ENCODE measurements at regions not wholly inside any gene's neighbourhood (a gene's known extent, or its start where the extent isn't known, plus 50 kb on each side); places are given as distances from the start of the nearest gene placed in this dataset.

DNA sequence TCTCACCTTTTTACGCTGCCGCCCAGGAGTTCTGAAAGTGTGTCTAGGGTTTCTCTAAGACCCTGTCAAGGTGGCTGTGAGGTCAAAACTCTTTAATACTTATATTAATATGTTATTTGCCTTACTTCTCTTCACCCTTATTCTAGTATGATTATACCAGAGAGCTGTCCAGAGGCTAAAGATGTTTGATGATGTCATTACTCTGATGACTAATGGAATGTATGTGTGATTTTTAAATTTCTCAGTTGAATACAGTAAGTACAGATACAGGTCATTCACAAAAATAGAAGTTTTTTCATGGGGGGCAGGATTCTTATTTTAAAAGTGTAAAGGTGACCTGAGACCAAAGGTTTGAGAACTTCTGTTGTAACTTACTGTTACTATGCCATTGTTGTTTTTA lies 150.6 kb upstream of the FOXP2 start:
- DNase-seq (ENCODE audit: low read depth in 1 of 2, low spot score in 1 of 2) = no peak
- no peak for TF ChIP-seq JUND (IDR thresholded peaks at IDR 0.05; ENCODE audit: low read depth)
- in situ Hi-C loops (cut with HindIII; ENCODE audit: low pct_unique_long_range_greater_than_20kb, low sequenced_read_pairs) = no loop called here

DNA sequence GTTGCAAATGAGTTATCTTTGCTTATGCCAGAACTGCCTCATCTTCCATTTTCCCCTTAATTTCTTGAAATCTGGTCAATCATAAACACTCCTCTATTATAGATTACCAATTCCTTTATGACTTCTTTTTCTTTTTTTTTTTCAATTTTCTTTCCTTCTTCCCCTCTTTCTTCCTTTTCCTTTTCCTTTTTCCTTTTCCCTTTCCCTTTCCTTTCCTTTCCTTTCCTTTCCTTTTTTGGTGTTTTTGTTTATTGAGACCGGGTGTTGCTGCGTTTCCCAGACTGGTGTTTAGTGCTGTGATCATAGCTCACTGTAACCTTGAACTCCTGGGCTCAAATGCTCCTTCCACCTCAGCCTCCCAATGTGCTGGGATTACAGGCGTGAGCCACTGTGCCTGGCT lies 151.4 kb upstream of the FOXP2 start:
- TF ChIP-seq JUND (IDR thresholded peaks at IDR 0.05; ENCODE audit: low read depth) = no peak
- DNase-seq (ENCODE audit: low read depth in 1 of 2, low spot score in 1 of 2) = no peak
- in situ Hi-C loops (cut with HindIII; ENCODE audit: low pct_unique_long_range_greater_than_20kb, low sequenced_read_pairs) = no loop called here

DNA sequence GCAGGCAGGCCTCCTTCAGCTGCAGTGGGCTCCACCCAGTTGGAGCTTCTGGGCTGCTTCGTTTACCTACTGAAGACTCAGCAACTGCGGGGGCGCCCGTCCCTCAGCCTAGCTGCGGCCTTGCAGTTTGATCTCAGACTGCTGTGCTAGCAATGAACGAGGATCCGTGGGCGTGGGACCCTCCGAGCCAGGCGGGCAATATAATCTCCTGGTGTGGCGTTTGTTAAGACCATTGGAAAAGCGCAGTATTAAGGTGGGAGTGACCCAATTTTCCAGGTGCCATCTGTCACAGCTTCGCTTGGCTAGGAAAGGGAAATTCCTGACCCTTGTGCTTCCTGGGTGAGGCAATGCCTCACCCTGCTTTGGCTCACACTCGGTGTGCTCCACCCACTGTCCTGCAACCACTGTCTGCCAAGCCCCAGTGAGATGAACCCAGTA lies 159.2 kb upstream of the FOXP2 start:
- DNase-seq (ENCODE audit: low read depth in 1 of 2, low spot score in 1 of 2) = no peak
- no peak for TF ChIP-seq JUND (IDR thresholded peaks at IDR 0.05; ENCODE audit: low read depth)
- in situ Hi-C loops (cut with HindIII; ENCODE audit: low pct_unique_long_range_greater_than_20kb, low sequenced_read_pairs) = no loop called here

DNA sequence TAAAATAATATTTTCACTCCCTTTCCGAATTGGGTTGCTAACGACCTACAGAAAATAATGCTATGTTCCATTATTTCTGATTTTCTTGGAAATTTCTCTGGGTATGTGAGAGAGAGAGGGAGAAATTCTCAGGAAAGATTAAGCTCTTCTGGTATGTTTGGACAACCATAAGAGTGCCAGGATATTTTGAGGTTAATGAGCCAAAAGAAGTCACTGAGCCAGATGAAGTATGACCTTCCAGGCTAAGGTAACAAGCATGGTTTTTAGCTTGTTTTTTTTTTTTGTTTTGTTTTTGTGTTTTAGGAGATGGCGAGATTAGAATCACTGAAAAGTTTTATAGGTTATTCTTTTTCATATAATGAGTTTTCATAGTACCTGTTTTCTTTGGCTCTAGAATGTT lies 171.0 kb upstream of the FOXP2 start:
- DNase-seq (ENCODE audit: low read depth in 1 of 2, low spot score in 1 of 2) = no peak
- in situ Hi-C loops (cut with HindIII; ENCODE audit: low pct_unique_long_range_greater_than_20kb, low sequenced_read_pairs) = no loop called here
- no peak for TF ChIP-seq JUND (IDR thresholded peaks at IDR 0.05; ENCODE audit: low read depth)

DNA sequence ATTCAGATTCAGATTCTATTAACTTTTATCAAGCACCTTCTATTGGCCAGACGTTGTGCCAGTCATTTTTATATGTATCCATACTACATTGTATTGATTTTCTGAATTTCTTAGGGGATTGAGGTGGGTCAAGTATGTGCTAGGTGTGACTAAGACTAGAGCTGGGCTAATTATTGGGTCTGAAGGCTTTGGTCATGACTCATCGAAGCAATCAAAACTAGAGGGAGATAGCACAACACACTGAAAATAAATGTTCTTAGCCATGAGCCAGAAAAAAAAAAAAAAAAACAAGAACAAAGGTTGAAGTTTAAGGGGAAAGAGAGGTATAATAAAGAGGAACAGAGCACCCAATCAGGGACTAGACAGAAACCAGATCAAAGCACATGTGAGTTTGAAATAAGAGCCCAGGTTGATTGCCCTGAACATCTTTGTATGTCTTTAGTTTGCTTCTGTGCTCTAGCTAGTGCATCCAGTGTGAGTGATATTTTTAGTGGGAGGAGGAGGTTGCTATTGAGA lies 171.6 kb upstream of the FOXP2 start:
- no peak for DNase-seq (ENCODE audit: low read depth in 1 of 2, low spot score in 1 of 2)
- no peak for TF ChIP-seq JUND (IDR thresholded peaks at IDR 0.05; ENCODE audit: low read depth)
- in situ Hi-C loops (cut with HindIII; ENCODE audit: low pct_unique_long_range_greater_than_20kb, low sequenced_read_pairs) = no loop called here

DNA sequence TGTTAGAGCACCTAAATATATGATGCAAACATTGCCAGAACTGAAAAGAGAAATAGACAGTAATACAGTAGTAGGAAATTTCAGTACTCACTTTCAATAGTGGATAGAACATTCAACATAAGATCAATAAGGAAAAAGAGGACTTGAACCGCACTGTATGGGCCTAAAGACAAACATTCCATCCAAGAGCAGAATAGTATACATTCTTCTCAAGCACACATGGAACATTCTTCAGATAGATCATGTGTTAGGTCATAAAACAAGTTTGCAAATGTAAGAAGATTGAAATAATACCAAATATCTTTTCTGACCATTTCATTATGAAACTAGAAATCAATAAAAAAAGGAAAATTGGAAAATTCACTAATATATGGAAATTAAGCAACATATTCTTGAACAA lies 185.4 kb upstream of the FOXP2 start:
- in situ Hi-C loops (cut with HindIII; ENCODE audit: low pct_unique_long_range_greater_than_20kb, low sequenced_read_pairs) = no loop called here
- peak in 1 of 2 experiments; percentile 12 for DNase-seq (ENCODE audit: low read depth in 1 of 2, low spot score in 1 of 2)
- TF ChIP-seq JUND (IDR thresholded peaks at IDR 0.05; ENCODE audit: low read depth) = no peak

DNA sequence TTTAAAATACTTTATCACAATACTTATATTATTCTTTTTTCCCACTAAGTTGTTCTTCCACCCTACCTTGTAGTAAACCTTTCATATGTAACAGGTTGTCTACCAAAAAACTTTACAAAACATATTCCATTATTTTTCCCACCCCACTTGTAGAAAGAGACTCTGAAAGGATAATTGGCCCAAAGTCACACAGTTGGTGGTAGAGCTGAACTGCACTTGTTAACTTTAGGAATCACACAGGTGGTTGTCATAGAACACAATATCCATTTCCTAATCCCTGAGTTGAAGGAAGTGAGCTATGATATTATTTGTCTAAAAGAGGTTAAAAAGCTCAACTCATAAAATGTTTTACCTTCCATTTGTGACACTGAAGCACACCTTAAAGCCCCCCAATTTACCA lies 188.8 kb upstream of the FOXP2 start:
- DNase-seq (ENCODE audit: low read depth in 1 of 2, low spot score in 1 of 2) = no peak
- in situ Hi-C loops (cut with HindIII; ENCODE audit: low pct_unique_long_range_greater_than_20kb, low sequenced_read_pairs) = no loop called here
- no peak for TF ChIP-seq JUND (IDR thresholded peaks at IDR 0.05; ENCODE audit: low read depth)

DNA sequence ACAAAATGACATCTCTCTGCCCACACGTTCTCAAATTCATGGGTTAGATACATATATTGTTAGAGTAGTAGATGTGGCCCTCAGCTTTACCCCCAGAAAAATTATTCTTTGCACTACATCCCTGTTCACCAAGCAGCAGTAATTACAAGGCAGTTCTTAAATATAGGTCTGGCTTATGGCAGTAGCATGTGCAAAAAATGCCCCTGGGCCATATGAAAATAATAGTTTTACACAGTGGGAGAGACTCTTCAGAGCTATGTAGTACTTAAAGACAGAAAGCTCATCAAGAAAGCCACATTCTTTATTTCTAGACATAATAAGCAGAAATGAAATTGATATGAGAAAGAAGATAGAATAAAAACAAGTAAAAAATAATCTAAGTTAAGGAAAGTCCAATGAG lies 196.3 kb upstream of the FOXP2 start:
- in situ Hi-C loops (cut with HindIII; ENCODE audit: low pct_unique_long_range_greater_than_20kb, low sequenced_read_pairs) = no loop called here
- no peak for TF ChIP-seq JUND (IDR thresholded peaks at IDR 0.05; ENCODE audit: low read depth)
- DNase-seq (ENCODE audit: low read depth in 1 of 2, low spot score in 1 of 2) = no peak

DNA sequence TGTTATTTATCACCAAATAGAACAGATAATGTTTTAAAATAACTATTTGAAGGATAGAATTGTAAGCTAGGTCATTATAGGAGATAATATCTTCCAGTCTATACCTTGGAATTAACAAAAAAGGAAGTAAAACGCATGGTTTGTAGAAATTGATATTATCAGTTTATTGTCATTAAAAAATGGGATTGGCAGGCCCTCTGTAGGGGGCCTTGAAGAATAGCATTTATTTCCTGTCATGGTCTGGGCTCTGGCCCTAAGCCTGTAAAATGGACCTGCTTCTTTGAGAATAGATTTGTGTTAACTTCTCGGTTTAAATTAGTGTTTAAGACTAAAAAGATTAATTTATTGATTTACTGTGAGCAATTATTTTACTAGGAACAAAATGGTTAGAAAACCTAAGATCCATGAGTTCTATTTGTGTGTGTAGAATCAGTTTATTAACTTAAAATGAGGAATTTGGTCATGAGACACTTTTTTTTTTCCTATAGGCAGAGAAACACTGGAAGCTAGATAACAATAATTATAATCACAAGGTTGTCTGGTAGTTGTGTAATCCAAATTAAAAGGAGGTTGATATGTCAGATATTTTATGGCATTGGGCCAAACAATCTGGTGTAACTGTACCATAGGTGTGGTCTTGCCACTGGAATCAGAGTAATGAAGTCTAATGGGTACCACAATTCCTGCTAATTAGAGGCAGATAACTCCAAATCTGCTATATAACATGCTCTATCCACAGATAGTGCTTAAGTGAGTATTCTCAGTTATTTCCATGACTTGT lies 197.4 kb upstream of the FOXP2 start:
- DNase-seq (ENCODE audit: low read depth in 1 of 2, low spot score in 1 of 2) = peak in 1 of 2 experiments; percentile 6
- in situ Hi-C loops (cut with HindIII; ENCODE audit: low pct_unique_long_range_greater_than_20kb, low sequenced_read_pairs) = no loop called here
- no peak for TF ChIP-seq JUND (IDR thresholded peaks at IDR 0.05; ENCODE audit: low read depth)

DNA sequence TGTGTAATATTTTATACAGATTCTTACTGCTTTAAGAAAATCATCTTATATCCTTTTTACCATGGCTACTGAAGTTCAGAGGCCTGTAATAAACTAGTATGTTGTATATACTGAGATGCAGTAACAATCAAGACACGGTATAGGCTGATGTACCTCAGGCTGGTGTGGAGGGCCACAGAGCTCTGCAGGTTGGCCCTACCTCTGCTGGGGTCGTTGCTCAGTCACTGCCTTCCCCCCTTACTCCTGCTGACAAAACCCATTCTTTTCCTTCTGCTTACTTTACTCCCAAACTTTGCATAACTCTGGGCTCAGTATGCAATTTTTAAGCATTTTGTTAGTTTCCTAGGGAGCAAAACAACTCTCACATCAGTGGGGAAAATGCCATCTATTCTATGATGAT lies 200.1 kb upstream of the FOXP2 start:
- in situ Hi-C loops (cut with HindIII; ENCODE audit: low pct_unique_long_range_greater_than_20kb, low sequenced_read_pairs) = no loop called here
- DNase-seq (ENCODE audit: low read depth in 1 of 2, low spot score in 1 of 2) = no peak
- TF ChIP-seq JUND (IDR thresholded peaks at IDR 0.05; ENCODE audit: low read depth) = no peak

DNA sequence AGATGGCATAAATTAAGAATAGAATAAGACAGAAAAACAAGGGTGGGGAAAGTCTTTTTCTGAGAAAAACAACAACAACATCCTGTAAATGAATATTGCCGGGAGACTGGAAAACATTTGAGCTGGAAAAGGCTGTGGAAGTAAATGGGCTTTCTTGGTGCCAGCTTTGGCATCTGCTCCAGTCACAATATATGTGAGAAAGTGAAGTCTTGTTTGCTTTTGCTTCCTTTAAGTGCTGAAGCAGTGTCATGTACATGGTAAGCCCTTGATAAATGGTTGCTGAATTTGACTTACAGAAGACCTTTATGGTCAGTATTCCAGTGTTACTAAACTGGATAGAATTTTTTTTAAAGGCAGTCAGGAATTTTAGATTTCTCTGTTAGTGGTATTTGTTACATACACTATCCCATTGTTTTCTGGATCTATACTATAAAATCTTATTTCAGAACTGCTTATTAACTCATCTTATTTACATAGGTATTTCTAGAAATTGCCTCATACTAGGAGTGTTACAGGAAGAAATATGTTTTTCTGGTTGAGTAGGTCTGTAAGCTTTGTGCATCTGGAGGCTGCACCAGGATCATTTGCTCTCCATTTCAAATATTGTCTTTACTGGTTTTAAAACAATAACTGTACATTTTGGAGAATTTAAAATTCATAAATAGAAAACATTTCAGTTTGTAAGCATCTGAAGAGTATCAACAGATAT lies 201.7 kb upstream of the FOXP2 start:
- peak in 1 of 2 experiments; percentile 12 for DNase-seq (ENCODE audit: low read depth in 1 of 2, low spot score in 1 of 2)
- in situ Hi-C loops (cut with HindIII; ENCODE audit: low pct_unique_long_range_greater_than_20kb, low sequenced_read_pairs) = no loop called here
- TF ChIP-seq JUND (IDR thresholded peaks at IDR 0.05; ENCODE audit: low read depth) = no peak

DNA sequence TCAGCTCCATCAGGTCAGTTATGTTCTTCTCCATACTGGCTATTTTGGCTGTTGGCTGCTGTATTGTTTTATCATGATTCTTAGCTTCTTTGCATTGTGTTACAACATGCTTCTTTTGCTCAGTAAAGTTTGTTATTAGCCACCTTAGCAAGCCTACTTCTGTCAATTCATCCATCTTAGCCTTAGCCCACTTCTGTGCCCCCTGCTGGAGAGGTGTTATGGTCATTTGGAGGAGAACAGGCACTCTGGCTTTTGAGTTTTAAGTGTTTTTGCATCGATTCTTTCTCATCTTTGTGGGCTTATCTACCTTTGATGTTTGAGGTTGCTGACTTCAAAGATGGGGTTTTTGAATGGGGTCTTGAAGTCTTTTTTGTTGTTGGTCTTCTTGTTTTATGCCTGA lies 204.6 kb upstream of the FOXP2 start:
- DNase-seq (ENCODE audit: low read depth in 1 of 2, low spot score in 1 of 2) = no peak
- in situ Hi-C loops (cut with HindIII; ENCODE audit: low pct_unique_long_range_greater_than_20kb, low sequenced_read_pairs) = no loop called here
- TF ChIP-seq JUND (IDR thresholded peaks at IDR 0.05; ENCODE audit: low read depth) = no peak

DNA sequence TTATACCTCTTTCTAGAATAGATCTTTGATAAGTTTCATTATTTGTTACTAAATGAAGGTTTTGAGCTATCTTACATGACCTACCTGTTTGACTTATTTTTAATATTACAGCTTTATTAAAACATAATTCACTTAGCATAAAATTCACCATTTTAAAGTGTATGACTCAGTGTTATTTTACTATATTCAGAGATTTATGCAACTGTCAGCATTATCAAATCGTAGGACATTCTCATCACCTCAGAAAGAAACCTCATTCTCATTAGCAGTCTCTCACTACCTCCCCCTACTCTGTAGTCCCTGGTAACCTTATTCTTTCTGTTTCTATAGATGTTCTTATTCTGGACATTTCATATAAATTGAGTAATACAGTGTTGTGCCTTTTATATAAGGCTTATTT lies 207.9 kb upstream of the FOXP2 start:
- in situ Hi-C loops (cut with HindIII; ENCODE audit: low pct_unique_long_range_greater_than_20kb, low sequenced_read_pairs) = no loop called here
- no peak for DNase-seq (ENCODE audit: low read depth in 1 of 2, low spot score in 1 of 2)
- no peak for TF ChIP-seq JUND (IDR thresholded peaks at IDR 0.05; ENCODE audit: low read depth)
